ENCODE measurements at regions not wholly inside any gene's neighbourhood (a gene's known extent, or its start where the extent isn't known, plus 50 kb on each side); places are given as distances from the start of the nearest gene placed in this dataset.
"Not testable (repeated sequence)": the region's sequence is repeated elsewhere in the genome, so short reads cannot be mapped to it uniquely, and the experiment has no call there.

DNA sequence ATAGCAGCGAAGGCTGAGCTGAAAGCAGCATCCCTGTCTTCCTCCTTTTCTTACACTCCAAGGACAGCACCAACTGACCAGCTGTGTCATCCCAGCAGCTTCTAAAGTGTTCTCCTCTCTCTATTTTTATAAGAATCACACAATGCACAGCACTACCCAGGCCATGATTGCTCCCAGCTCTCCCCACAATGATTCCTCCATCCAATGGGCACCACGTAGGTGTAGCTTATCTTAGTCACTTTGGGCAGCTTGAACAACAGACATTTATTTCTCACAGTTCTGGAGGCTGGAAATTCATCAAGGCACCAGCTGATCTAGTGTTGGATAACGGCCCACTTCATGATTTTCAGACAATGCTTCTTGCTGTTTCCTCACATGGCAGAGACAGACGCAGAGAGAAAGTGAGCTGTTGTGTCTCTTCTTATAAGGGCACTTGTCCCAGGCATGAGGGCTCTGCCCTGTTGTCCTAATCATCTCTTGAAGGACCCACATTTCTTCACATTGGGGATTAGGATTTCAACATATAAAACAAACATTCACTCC, 92.0 kb upstream of the CDC14C start:
- no peak for DNase-seq

DNA sequence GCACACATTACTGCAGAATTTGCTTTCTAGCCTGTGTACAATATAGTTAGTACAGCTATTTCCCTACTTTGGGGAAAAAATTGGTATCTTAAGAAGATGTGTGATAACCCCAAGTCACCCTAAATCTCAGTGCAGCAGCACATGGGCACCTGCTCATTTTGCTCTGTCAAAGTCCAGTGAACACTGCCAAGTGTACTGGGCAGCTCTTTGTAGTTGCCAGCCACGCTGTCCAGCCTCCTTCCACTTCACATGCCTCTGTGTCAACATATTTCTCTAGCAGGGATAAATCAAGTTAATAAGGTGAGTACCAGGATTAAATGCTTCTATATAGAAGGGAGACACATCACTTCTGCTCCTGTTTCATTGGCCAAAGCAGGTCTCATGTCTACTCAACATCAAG, 87.1 kb upstream of the CDC14C start:
- DNase-seq: peak in 1 of 3 experiments; percentile 49

DNA sequence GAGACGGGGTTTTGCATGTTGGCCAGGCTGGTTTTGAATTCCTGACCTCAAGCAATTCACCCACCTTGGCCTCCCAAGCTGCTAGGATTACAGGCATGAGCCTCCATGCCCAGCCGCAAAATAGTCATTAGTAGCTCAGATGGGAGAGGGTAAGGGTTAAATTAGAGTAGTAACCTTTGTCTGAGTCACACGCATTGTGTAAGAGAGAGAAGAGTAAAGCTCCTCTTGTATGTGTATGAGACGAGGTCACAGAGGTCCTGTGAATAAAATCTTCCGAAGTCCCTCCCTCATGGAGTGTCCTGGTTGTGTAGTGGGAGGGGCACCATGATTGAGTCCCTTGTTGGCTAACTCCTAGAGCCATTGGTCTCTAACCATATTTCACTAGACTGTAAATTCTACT, 85.2 kb upstream of the CDC14C start:
- DNase-seq: no peak

DNA sequence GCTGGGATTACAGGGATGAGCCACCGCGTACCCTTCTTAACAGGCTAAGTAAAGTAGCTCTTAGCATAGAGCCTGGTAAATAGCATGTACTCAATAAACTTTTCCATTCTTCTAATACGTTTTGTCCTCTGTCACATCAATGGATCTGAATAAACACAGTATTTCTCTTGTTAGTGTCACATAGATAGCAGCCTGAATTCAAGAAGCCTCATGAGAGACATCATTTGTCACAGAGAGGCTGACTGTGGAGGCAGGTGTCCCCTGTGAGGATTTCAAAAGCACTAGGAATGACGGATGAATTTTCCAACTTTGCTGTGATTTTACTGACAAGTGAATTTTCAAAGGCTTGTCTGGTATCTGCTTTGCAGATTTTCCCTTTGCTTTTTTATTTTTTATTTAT, 82.6 kb upstream of the CDC14C start:
- no peak for DNase-seq

DNA sequence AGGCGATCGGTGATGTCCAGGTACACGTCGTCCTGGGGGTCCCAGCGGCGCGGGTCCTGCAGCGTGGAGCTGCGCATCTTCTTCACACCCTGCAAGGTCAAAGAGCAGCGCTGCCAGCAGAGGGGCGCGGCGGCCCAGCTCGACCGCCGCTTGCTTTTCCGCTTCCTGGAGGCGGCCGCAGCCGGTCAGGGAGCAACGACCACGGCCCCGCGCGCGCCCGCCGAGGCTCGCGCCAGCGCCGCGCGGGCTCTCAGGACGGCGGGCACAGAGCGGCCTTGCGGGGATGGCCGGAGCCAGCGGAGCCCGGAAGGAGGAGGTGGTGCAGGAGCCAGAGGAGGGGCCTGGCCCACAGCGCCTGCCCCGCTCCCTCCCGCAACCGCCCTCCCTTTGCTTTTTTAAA, 76.4 kb upstream of the CDC14C start:
- no peak for DNase-seq

DNA sequence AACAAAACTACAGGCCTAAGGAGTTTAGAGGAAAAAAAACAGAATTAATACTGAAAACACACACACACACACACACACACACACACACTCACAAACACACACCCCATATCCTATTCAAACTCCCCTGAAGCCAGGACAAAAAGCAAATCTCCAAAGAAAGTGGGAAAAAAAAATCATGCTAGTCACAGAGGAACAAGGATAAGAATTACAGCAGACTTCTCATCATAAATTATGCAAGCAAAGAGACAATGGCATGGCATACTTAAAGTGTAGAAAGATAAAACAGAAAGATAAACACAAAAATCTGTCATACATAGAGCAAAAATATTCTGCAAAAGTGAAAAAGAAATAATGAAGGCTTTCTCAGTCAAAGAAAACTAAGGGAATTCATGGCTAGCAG, 63.9 kb upstream of the CDC14C start:
- not testable (repeated sequence) for DNase-seq

DNA sequence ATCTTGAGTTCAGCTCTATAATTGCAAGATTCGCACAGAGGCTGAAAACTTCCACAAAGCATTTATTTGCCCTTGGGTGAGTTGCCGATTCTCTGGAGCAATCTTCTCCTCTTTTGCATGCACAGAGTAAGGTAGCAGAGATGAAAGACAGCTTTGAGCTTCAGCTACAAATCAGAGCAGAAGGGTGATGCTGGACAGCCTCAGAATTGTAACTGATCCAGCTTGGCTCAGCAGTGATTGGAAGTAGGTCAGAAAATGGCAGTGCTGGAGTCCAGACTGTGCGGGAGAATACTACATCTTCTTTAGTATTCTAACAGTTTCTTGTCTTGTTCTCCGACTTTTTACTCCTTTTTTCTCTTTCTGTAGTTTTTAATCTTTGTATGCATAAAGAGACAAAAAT, 55.4 kb upstream of the CDC14C start:
- no peak for DNase-seq

DNA sequence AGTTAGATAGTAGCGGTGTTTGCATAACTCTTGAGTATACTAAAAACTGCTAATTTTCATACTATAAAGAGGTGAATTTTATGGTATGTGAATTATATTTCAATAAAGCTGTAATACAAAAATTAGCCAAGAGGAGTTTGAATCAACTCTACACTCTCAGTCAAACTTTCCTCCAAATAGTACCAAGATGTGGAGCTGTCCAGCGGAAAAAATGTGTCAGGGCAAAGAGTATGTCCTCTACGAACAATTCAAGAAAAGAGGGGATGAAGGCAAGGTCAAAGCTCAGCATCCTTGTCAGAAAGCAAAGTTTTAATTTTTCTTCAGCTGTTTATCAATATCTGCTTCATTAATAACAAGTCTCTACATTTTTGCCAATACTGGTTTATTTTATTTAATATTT, 51.8 kb upstream of the CDC14C start:
- DNase-seq: no peak
